22Rv1 (cell line): ENCODE measurements at regions not wholly inside any gene's neighbourhood (a gene's known extent, or its start where the extent isn't known, plus 50 kb on each side); places are given as distances from the start of the nearest gene placed in this dataset.

ENCODE experiments used
- ZFX ChIP-seq: fragments of 450-650 bp; IDR thresholded peaks from 2 replicates; pipeline ENCODE4 v1.6.1; 2017; ENCODE audit warnings: antibody characterized with exemption, borderline replicate concordance
- TF ChIP-seq, protein P1 (sequence below): fragments of 450-650 bp; IDR thresholded peaks from 2 replicates; pipeline ENCODE4 v1.5.1; 2017; ENCODE audit warnings: mild to moderate bottlenecking

DNA sequence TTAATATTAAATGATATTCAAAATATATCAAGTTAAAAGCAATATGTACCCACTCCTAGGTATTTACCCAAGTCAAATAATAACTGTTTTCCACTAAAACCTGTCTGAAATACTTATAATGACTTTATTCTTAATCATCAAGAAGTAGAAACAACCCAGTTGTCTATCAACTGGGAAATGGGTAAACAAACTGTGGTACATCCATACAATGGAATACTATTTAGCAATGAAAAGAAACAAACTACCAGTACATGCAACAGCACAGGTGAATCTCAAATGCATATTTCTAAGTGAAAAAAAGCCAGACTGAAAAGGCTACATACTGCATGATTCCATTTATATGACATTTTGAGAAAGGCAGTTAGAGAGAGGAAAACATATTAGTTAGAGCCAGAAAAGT, 559.9 kb downstream of the MBD2 start:
- TF ChIP-seq, protein P1, sequence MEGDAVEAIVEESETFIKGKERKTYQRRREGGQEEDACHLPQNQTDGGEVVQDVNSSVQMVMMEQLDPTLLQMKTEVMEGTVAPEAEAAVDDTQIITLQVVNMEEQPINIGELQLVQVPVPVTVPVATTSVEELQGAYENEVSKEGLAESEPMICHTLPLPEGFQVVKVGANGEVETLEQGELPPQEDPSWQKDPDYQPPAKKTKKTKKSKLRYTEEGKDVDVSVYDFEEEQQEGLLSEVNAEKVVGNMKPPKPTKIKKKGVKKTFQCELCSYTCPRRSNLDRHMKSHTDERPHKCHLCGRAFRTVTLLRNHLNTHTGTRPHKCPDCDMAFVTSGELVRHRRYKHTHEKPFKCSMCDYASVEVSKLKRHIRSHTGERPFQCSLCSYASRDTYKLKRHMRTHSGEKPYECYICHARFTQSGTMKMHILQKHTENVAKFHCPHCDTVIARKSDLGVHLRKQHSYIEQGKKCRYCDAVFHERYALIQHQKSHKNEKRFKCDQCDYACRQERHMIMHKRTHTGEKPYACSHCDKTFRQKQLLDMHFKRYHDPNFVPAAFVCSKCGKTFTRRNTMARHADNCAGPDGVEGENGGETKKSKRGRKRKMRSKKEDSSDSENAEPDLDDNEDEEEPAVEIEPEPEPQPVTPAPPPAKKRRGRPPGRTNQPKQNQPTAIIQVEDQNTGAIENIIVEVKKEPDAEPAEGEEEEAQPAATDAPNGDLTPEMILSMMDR, result no peak
- TF ChIP-seq ZFX, result no peak
